GM10266 (cell line): ENCODE measurements at regions not wholly inside any gene's neighbourhood (a gene's known extent, or its start where the extent isn't known, plus 50 kb on each side); places are given as distances from the start of the nearest gene placed in this dataset.

Source experiments
- DNase-seq: peaks from one replicate; pipeline ENCODE4 v3.0.0; 2012; ENCODE audit errors: extremely low spot score
- CTCF ChIP-seq: IDR thresholded peaks from 2 replicates; pipeline ENCODE4 v1.5.1; 2012; ENCODE audit warnings: mild to moderate bottlenecking, low read depth; ENCODE audit not compliant: control insufficient read depth, insufficient read depth; ENCODE audit errors: missing control alignments

GRCh38 chr6:11387707-11388430 is 149.7 kb upstream of the TMEM170B start:
- no peak for TF ChIP-seq CTCF
- no peak for DNase-seq

- DNase-seq: no peak
Observed at GRCh38 chr6:11386726-11387125, 150.8 kb upstream of the TMEM170B start.

GRCh38 chr6:11386323-11386722 is 151.2 kb upstream of the TMEM170B start:
- TF ChIP-seq CTCF: no peak
- peak; percentile 48 for DNase-seq

More at GRCh38 chr6:11386726-11387125, 150.8 kb upstream of the TMEM170B start:
- TF ChIP-seq CTCF: no peak

GRCh38 chr6:11384531-11385309 is 152.3 kb upstream of the NEDD9 start:
- no peak for TF ChIP-seq CTCF
- DNase-seq: no peak

GRCh38 chr6:11381801-11382513 is 149.5 kb upstream of the NEDD9 start:
- TF ChIP-seq CTCF: no peak
- DNase-seq: peak; percentile 54

- no peak for DNase-seq
- TF ChIP-seq CTCF: no peak
Observed at GRCh38 chr6:11380969-11381744, 148.7 kb upstream of the NEDD9 start.
